Lung (tissue), 11 donors: ENCODE measurements at regions not wholly inside any gene's neighbourhood (a gene's known extent, or its start where the extent isn't known, plus 50 kb on each side); places are given as distances from the start of the nearest gene placed in this dataset.

Experiments
- ATAC-seq: fragments of 200-7000 bp; cut with Tn5 transposase; one replicate; pipeline ENCODE4 v1.9.1; 2020; ENCODE audit warnings: moderate number of reproducible peaks; ENCODE audit not compliant: insufficient read depth, low FRiP score
- DNase-seq, 3 donors: peaks; one replicate each; pipeline ENCODE4 v3.0.0-alpha.2; 2013 to 2017
- H3K27ac ChIP-seq, 2 donors: one replicate each; pipeline ENCODE4 v1.5.1; 2013; ENCODE audit warnings: mild to moderate bottlenecking in 2 of 2, moderate library complexity in 2 of 2, control low read depth in 1 of 2, inconsistent platforms in 1 of 2, low read depth in 1 of 2, low read length in 1 of 2
- H3K27me3 ChIP-seq, 3 donors: one replicate each; pipeline ENCODE4 v1.5.1; 2013; ENCODE audit warnings: low read length in 2 of 3; ENCODE audit not compliant: control insufficient read depth in 3 of 3, insufficient read depth in 3 of 3
- H3K36me3 ChIP-seq, 4 donors: one replicate each; pipeline ENCODE4 v1.5.1; 2013; ENCODE audit warnings: low read length in 4 of 4, mild to moderate bottlenecking in 1 of 4, moderate library complexity in 1 of 4; ENCODE audit not compliant: control insufficient read depth in 4 of 4, insufficient read depth in 4 of 4
- H3K4me1 ChIP-seq, 5 donors: one replicate each; pipeline ENCODE4 v1.5.1; 2013; ENCODE audit warnings: low read length in 5 of 5, mild to moderate bottlenecking in 2 of 5, moderate library complexity in 1 of 5; ENCODE audit not compliant: control insufficient read depth in 5 of 5, insufficient read depth in 5 of 5
- H3K4me3 ChIP-seq: one replicate; pipeline ENCODE4 v1.5.1; 2013; ENCODE audit warnings: mild to moderate bottlenecking, control low read depth, moderate library complexity
- H3K9ac ChIP-seq, 2 donors: one replicate each; pipeline ENCODE4 v1.5.1; 2013; ENCODE audit warnings: low read length in 2 of 2, control low read depth in 1 of 2; ENCODE audit not compliant: insufficient read depth in 1 of 2
- H3K9me3 ChIP-seq, 4 donors: one replicate each; pipeline ENCODE4 v1.5.1; 2013; ENCODE audit warnings: low read length in 3 of 4, mild to moderate bottlenecking in 1 of 4, moderate library complexity in 1 of 4; ENCODE audit not compliant: control insufficient read depth in 4 of 4, insufficient read depth in 3 of 4
- CTCF ChIP-seq: IDR thresholded peaks from 2 replicates; pipeline ENCODE4 v1.5.1; 2012; ENCODE audit warnings: mild to moderate bottlenecking; ENCODE audit errors: control extremely low read depth, extremely low read depth
- WGBS, 2 donors: extraction: QIAGEN DNeasy Blood & Tissue Kit; methylation state at CpG; one replicate each; pipeline ENCODE4 v1.1.7; 2013; 5-methylcytosine and 5-hydroxymethylcytosine counted together
- donor health status: control.
- donor health status: control.
- donor health status: Bipolar disorder and iron deficiency.
- donor health status: healthy.
- donor health status: DM: yes; HTN: yes; CAD: no.

GRCh38 chr20:40489886-40490285, 199.2 kb downstream of the MAFB start:
- Histone ChIP-seq H3K27ac (no peak overlapping the region), H3K27me3 (no peaks in the 10 kb centered on the region), H3K4me3 (no peak overlapping the region), H3K4me1 (peaks cover 0 to 7% (median 2%) of the 10 kb centered on the region in 5 donors), H3K36me3 (no peaks in the 10 kb centered on the region), H3K9ac (no peak overlapping the region), H3K9me3 (peaks cover 0 to 3% (median 0%) of the 10 kb centered on the region in 4 donors)
- WGBS, 2 donors, result 81 to 92% methylated on average over 2 of the region's 2 CpGs
- ATAC-seq (no peak), DNase-seq (no peak)
- no peak for TF ChIP-seq CTCF

DNA sequence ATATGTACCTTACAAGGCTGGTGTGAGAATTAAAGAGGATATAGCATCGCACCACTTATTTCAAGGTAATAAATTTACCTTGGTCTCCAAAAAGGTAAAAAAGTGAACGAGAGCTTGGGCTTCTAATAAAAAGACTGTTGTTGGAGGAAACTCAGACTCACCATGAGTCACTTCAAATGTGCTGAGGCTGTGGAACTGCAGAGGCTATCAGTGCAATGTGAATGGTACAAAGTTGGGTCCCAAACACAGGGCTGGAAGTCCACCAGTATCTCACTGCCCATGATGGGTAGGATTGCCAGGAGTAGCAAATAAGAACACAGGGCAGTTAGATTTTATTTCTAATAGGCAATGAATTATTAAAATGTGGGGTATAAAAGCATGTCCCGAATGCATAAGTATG, 200.6 kb downstream of the MAFB start:
- ATAC-seq (no peak), DNase-seq (no peak)
- no peaks in the 10 kb centered on the region for H3K27me3 ChIP-seq
- H3K36me3 ChIP-seq, result no peaks in the 10 kb centered on the region
- H3K27ac ChIP-seq, result no peak overlapping the region
- 92 to 93% methylated on average over 3 of the region's 3 CpGs for WGBS, 2 donors
- no peak overlapping the region for H3K9ac ChIP-seq
- no peak for TF ChIP-seq CTCF
- H3K4me1 ChIP-seq, result peaks cover 0 to 6% (median 2%) of the 10 kb centered on the region in 5 donors
- peaks cover 0 to 3% (median 0%) of the 10 kb centered on the region in 4 donors for H3K9me3 ChIP-seq
- no peak overlapping the region for H3K4me3 ChIP-seq

DNA sequence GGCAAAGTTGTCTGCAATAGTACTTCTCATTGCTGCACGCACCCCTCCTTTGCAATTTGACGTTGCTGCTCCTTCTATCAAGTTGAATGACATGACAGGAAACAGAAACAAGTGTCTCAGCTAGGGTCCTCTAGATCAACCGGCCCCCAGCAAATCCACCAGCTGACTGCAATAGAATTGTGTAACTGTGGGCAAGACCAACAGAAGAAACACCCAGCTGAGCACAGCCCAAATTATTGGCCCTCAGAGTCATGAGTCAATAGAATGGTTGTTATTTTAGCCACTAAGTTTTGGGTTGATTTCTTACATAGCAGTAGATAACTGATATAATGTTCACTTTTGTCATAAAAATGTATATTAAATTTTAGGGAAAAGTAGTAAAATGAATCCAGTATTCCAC, 202.7 kb downstream of the MAFB start:
- ATAC-seq, result no peak
- no peak overlapping the region for H3K4me3 ChIP-seq
- WGBS, 2 donors, result 70 to 74% methylated on average over 3 of the region's 3 CpGs

More for the DNA sequence above, 202.7 kb downstream of the MAFB start:
- H3K27me3 ChIP-seq, result no peaks in the 10 kb centered on the region
- H3K4me1 ChIP-seq, result peaks cover 0 to 2% (median 0%) of the 10 kb centered on the region in 5 donors
- TF ChIP-seq CTCF, result no peak
- peaks cover 0 to 3% (median 0%) of the 10 kb centered on the region in 4 donors for H3K9me3 ChIP-seq
- DNase-seq, result no peak
- no peaks in the 10 kb centered on the region for H3K36me3 ChIP-seq
- H3K9ac ChIP-seq, result no peak overlapping the region
- H3K27ac ChIP-seq, result no peak overlapping the region
